Right lobe of liver (tissue), 4 donors: ENCODE measurements at regions not wholly inside any gene's neighbourhood (a gene's known extent, or its start where the extent isn't known, plus 50 kb on each side); places are given as distances from the start of the nearest gene placed in this dataset.

Experiments
- CTCF ChIP-seq, 4 donors: fragments of 200-600 bp in 3 of 4; fragments of 450-650 bp in 1 of 4; IDR thresholded peaks; one replicate each; pipeline versions ENCODE4 v1.5.1 to v1.8.0; 2016 to 2022; ENCODE audit warnings: antibody characterized with exemption in 4 of 4, mild to moderate bottlenecking in 2 of 4
- POLR2A ChIP-seq: fragments of 450-650 bp; IDR thresholded peaks from one replicate; pipeline ENCODE4 v1.6.1; 2017; ENCODE audit warnings: antibody characterized with exemption, mild to moderate bottlenecking
- donor health status: DM: no; HTN: no; CAD: no.
- donor health status: DM: no; HTN: no; CAD: no.
- donor health status: DM: no; HTN: yes; CAD: no.

GRCh38 chr6:4503700-4504099 is 272.5 kb upstream of the CDYL start:
- TF ChIP-seq CTCF (IDR thresholded peaks at IDR 0.05) (no peak), POLR2A (no peak)
